Activated T-cell treated with anti-CD3 and anti-CD28 coated beads, Interleukin-2, amount 50 U/mL, for 48 hours (primary cell): ENCODE measurements at regions not wholly inside any gene's neighbourhood (a gene's known extent, or its start where the extent isn't known, plus 50 kb on each side); places are given as distances from the start of the nearest gene placed in this dataset.

Experiments
- DNase-seq, 2 experiments: peaks; one replicate each; pipeline ENCODE4 v3.0.0-alpha.2; 2020

- DNase-seq = no peak
Observed at GRCh38 chr2:155100261-155100660, 401.8 kb downstream of the KCNJ3 start.

DNA sequence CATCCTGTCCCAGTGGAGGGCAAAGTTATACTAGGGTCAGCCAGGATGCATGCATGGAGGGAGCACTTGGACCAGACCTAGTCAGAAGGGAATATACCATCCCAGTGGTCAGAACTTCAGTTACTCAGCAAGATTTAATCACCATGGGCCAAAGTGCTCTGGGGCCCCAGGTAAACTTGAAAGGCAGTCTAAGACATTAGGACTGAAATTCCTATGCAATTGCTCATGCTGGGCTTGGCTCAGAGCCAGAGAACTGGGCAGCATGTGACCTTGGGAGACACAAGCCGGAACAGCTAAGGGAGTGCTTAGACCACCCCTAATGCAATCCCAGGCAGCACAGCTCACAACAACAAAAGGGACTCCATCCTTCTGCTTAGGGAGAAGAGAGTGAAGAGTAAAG is 401.3 kb downstream of the KCNJ3 start:
- DNase-seq = no peak

GRCh38 chr2:155095613-155096012 is 397.1 kb downstream of the KCNJ3 start:
- no peak for DNase-seq

GRCh38 chr2:155080373-155080772 is 381.9 kb downstream of the KCNJ3 start:
- no peak for DNase-seq

GRCh38 chr2:155070489-155070888 is 372.0 kb downstream of the KCNJ3 start:
- no peak for DNase-seq

DNA sequence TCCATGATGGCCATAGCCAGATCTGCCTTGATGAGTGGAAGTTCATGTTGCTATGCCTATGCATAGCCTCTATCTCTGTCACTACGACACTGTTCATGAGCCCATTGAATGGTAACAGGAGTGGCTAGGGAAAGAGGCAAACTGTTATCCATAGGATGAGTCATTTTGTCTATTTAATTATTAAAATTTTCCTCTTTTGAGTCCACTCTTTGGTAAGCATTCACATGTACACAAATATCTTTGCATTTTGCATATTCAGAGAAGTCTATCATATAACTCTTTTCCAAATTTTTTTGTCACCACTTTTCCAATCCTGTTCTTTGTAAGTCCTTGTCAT is 364.4 kb downstream of the KCNJ3 start:
- no peak for DNase-seq

GRCh38 chr2:155062250-155062921 is 363.9 kb downstream of the KCNJ3 start:
- DNase-seq = no peak

DNA sequence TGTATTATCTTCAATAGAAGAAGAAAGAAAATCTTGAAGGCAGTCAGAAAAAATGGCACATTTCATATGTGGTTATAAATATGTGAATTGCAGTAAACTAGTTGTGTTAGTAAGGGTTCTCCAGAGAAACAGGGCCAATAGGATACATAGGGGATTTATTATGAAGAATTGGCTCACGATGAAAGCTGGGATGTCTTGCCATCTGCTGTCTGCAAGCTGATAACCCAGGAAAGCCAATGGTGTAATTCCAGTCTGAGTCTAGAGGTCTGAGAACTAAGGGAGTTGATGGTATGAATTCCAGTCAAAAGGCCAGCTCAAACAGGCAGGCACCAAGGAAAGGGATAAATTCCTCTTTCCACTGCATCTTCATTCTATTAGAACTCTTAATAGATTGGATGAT is 362.4 kb downstream of the KCNJ3 start:
- DNase-seq = no peak

- no peak for DNase-seq
Observed at GRCh38 chr2:155054712-155055111, 356.2 kb downstream of the KCNJ3 start.

GRCh38 chr2:155043097-155043496 is 344.6 kb downstream of the KCNJ3 start:
- no peak for DNase-seq

DNA sequence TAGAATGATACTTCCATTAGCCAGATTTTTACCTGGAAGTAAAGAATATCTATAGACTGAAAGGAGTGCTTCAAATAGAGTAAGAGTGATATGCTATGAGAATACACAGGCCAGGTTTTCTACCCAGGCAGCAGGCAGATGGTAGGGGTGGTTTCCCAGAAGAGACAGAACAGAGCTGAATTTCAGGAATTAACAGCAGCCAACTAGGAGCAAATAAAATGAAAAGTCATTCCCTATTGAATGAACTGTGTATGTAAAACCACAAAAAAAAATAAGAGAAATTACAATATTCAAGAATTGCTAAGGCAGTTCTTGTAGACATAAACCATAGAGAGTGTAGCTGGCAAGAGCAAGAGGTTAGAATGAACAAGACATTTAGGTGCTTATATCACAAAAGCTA is 336.8 kb downstream of the KCNJ3 start:
- DNase-seq = no peak

GRCh38 chr2:155033652-155034051 is 335.2 kb downstream of the KCNJ3 start:
- DNase-seq = no peak

DNA sequence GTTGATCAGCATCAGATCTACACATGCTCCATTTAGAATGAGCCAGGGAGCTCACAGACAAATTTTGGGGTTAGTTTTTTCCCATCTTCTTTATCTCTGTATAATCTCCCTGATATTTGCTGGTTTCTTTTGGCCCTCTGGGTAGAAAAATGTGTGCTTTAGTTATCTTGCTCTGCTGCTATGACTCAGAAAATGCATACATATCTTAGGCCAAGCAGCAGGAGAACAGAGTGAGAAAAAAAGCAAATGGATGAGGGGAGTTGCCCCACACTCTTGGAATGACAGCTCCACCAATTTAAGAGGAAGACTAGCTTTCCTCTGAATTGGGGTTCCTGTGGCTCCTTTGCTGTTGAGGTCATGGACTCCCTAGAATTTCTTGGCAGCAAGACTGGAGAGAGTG is 331.8 kb downstream of the KCNJ3 start:
- DNase-seq = no peak

DNA sequence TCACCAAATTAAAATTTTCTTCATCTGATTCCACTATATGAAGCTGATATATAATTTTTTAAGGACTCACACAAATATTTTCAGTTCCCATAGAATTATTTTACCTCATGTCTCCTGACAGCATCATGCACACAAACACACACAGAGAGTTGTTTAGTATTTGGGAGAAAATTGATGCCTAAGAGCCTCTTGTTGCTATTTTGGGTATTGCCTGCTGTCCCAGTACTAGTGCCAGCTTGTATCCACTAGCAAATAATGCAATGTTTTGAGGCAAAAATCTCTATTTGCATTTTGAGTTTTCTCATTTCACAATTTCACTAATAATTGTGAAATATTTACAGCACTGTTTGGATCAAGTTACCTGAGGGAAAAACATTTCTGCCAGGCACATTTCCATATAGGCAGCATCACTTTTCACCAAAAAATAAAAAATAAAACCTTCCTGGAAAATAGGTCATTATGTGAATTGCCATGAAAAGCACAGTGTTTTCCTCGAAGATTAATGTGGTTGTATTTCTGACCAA is 328.2 kb downstream of the KCNJ3 start:
- no peak for DNase-seq

GRCh38 chr2:155023674-155024073 is 325.2 kb downstream of the KCNJ3 start:
- no peak for DNase-seq

- no peak for DNase-seq
Observed at GRCh38 chr2:155022531-155022930, 324.0 kb downstream of the KCNJ3 start.

DNA sequence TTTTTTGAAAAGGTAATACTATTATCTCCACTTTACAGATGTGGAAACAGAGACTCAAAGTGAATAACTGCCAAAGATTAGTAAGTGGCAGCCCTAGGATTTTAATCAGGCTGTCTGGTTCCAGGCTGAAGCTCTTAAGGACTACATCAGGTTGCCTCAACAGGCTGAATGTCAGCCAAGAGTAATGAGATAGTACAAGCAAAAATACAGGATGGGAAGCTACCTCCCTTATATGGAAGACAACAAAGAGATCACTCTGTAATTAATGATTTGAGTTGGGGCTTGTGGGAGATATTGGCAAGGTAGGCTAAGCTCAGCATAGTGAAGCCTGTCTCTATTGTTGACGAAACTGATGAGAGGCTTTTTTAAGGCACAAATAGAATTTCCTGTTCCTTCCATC is 323.1 kb downstream of the KCNJ3 start:
- DNase-seq = no peak

DNA sequence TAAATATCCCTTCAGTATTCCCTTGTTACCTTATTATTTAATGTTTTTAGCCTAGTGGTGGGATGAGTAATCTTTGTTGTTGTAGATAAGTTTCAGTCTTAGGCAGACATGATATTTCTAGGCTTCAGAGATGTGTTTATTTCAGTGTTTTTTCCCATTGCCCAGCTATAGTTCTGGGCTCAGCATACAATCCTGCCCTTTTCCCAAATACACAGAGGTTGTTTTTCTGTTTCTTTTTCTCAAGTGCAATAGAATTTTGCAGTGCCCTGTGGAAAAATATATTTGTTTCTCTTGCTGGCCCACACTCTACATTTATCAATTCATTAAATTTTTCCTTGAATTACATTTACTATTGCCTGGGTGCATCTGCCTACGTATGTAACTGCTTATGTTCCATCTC is 321.8 kb downstream of the KCNJ3 start:
- DNase-seq = no peak

DNA sequence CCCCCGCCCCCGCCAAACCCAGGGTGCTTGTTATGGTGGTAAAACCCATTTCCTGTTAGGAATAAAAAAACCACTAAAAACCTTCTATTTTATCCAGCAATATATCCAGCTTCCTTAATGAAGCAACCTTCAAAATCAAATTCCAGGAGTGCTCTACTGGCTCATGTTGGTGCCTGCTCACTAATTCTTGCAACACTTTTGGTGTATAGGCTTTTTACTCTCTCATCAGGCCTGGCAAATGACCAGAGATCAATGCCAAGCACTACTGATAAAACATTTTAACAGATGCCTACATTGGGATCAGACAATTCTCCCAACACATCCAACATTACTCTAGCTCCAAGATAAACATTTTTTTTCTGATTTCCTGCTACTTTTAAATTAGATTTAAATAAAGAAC is 312.4 kb downstream of the KCNJ3 start:
- no peak for DNase-seq

- no peak for DNase-seq
Observed at GRCh38 chr2:154995361-154995760, 296.9 kb downstream of the KCNJ3 start.

DNA sequence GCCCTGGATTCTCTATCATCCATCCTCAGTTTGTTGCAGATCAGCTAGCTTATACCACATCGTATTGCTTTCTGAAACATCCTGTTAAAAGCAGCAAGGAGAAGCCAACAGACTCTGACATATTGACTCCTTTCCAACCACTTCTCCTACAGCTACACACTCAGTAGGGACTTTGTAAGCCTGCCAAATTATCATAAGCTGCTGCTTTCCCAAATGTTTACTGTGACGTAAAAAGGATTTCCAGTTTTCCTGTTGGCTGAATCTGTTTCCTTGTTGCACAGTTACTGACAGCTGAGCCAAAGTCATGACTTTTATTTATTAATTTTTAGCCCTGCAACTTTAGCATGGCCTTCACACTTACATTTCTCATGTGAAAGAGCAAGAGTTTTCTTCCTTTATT is 294.3 kb downstream of the KCNJ3 start:
- DNase-seq = no peak

DNA sequence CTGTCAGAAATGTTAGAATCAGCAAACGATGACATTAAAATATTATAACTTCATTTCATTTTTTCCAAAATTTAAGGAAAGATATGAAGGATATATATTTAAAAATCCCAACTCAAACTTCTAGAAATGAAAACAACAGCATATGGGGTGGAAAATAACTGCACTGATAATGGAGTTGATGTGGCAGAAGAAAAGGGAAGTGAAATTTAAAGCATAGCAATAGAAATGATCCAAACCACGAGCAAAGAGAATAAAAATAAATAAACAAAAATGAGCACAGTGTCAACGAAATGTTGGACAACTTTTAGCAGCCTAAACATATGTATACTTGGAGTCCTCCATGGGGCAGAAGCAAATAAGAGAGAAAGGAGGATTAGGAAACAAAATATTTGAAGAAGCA is 280.2 kb downstream of the KCNJ3 start:
- no peak for DNase-seq

- no peak for DNase-seq
Observed at GRCh38 chr2:154978244-154978643, 279.7 kb downstream of the KCNJ3 start.

GRCh38 chr2:154974041-154974440 is 275.5 kb downstream of the KCNJ3 start:
- DNase-seq = no peak

DNA sequence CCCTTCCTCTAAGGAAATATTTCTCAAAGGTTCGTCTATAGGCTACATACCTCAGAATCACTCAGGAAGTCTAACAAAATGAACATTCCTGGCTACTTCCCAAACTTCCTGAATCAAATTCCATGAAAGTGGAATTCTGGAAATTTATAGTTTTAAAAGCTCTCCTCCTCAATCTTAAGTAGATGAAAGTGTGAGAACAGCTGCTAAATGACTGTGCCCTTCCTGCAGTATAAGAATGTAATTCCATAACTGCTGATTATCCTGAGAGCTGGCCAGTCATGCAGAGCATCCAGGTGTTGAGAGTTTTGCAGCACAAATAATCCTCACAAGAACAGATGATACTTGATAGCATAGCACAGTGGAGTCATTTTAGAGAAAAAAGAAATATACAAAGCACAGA is 265.0 kb downstream of the KCNJ3 start:
- DNase-seq = no peak

- DNase-seq = no peak
Observed at GRCh38 chr2:154961676-154962075, 263.2 kb downstream of the KCNJ3 start.
